Mammary epithelial cell (primary cell): ENCODE measurements at regions not wholly inside any gene's neighbourhood (a gene's known extent, or its start where the extent isn't known, plus 50 kb on each side); places are given as distances from the start of the nearest gene placed in this dataset.

ENCODE experiments used
- CTCF ChIP-seq, 2 donors: IDR thresholded peaks in 1 of 2; conservative IDR thresholded peaks in 1 of 2; 2 replicates each; pipeline ENCODE4 v1.5.1; 2011 to 2012; ENCODE audit warnings: inconsistent platforms in 2 of 2, low read length in 2 of 2, mild to moderate bottlenecking in 2 of 2, control low read depth in 1 of 2, low read depth in 1 of 2; ENCODE audit not compliant: insufficient read depth in 1 of 2; ENCODE audit errors: extremely low read depth in 1 of 2
- EZH2 ChIP-seq: IDR thresholded peaks from 2 replicates; pipeline ENCODE4 v1.6.1; 2012; ENCODE audit warnings: low read length, inconsistent platforms, borderline replicate concordance

- no peak for TF ChIP-seq EZH2
- no peak for TF ChIP-seq CTCF (conservative IDR thresholded peaks at IDR 0.05 in 1 of 2, IDR thresholded peaks at IDR 0.05 in 1 of 2; ENCODE audit: extremely low read depth in 1 of 2, insufficient read depth in 1 of 2, low read depth in 1 of 2, low read length in 2 of 2)
Observed at GRCh38 chr5:173554989-173555705, 61.3 kb downstream of the BOD1 start.
